ENCODE measurements at regions not wholly inside any gene's neighbourhood (a gene's known extent, or its start where the extent isn't known, plus 50 kb on each side); places are given as distances from the start of the nearest gene placed in this dataset.
"Not testable (repeated sequence)": the region's sequence is repeated elsewhere in the genome, so short reads cannot be mapped to it uniquely, and the experiment has no call there.

GRCh38 chr5:27491746-27492439, 453.5 kb upstream of the CDH9 start:
- no peak for DNase-seq

- no peak for DNase-seq
Measured at GRCh38 chr5:27491047-27491446, 452.7 kb upstream of the CDH9 start.

- DNase-seq: no peak
Measured at GRCh38 chr5:27489701-27490100, 451.3 kb upstream of the CDH9 start.

GRCh38 chr5:27482663-27483062, 444.3 kb upstream of the CDH9 start:
- DNase-seq: no peak

- DNase-seq: no peak
Measured at GRCh38 chr5:27479859-27480258, 441.5 kb upstream of the CDH9 start.

- DNase-seq: no peak
Measured at GRCh38 chr5:27477550-27477949, 439.2 kb upstream of the CDH9 start.

GRCh38 chr5:27476356-27476988, 438.1 kb upstream of the CDH9 start:
- no peak for DNase-seq

- DNase-seq: no peak
Measured at GRCh38 chr5:27475063-27475462, 436.7 kb upstream of the CDH9 start.

- DNase-seq: no peak
Measured at GRCh38 chr5:27474395-27474794, 436.0 kb upstream of the CDH9 start.

- no peak for DNase-seq
Measured at GRCh38 chr5:27474047-27474309, 435.6 kb upstream of the CDH9 start.

GRCh38 chr5:27473307-27474046, 435.1 kb upstream of the CDH9 start:
- no peak for DNase-seq

- no peak for DNase-seq
Measured at GRCh38 chr5:27472871-27473270, 434.5 kb upstream of the CDH9 start.

- peak; percentile 17 for DNase-seq
Measured at GRCh38 chr5:27472000-27472763, 433.8 kb upstream of the CDH9 start.

- DNase-seq: no peak
Measured at GRCh38 chr5:27466959-27467358, 428.6 kb upstream of the CDH9 start.

GRCh38 chr5:27465140-27465539, 426.8 kb upstream of the CDH9 start:
- DNase-seq: no peak

GRCh38 chr5:27463446-27464149, 425.2 kb upstream of the CDH9 start:
- no peak for DNase-seq

- no peak for DNase-seq
Measured at GRCh38 chr5:27462936-27463335, 424.6 kb upstream of the CDH9 start.

- DNase-seq: no peak
Measured at GRCh38 chr5:27458287-27458686, 419.9 kb upstream of the CDH9 start.

- DNase-seq: peak; percentile 2
Measured at GRCh38 chr5:27451377-27451776, 413.0 kb upstream of the CDH9 start.

GRCh38 chr5:27450607-27451006, 412.2 kb upstream of the CDH9 start:
- DNase-seq: peak; percentile 12

- DNase-seq: not testable (repeated sequence)
Measured at GRCh38 chr5:27439383-27439782, 401.0 kb upstream of the CDH9 start.

- DNase-seq: peak; percentile 1
Measured at GRCh38 chr5:27437594-27438200, 399.3 kb upstream of the CDH9 start.

GRCh38 chr5:27434335-27434734, 395.9 kb upstream of the CDH9 start:
- no peak for DNase-seq

All from fibroblast of upper back skin (primary cell).